H1 (cell line): ENCODE measurements at regions not wholly inside any gene's neighbourhood (a gene's known extent, or its start where the extent isn't known, plus 50 kb on each side); places are given as distances from the start of the nearest gene placed in this dataset.

ENCODE experiments used
- CTCF ChIA-PET: fragments of 300-600 bp; sonication (Branson Sonifier 250); formaldehyde crosslinking; loops from one replicate; lab custom pipeline; 2021; ENCODE audit not compliant: partially characterized antibody; lab: Charles Lee
- POLR2A ChIA-PET: fragments of 300-600 bp; sonication (Branson Sonifier 250); formaldehyde crosslinking; loops from one replicate; lab custom pipeline; 2021; ENCODE audit warnings: inconsistent platforms; ENCODE audit not compliant: partially characterized antibody; lab: Charles Lee
- DNase-seq, 2 experiments: peaks; one replicate each; pipeline versions ENCODE4 v3.0.0 to v3.0.0-alpha.2; 2010 to 2022; ENCODE audit warnings: low spot score in 2 of 2, low read depth in 1 of 2, mixed read lengths in 1 of 2
- FAIRE-seq: peaks from 2 replicates; lab custom pipeline; 2011; peaks lifted over from hg19 to GRCh38; lab: Jason Lieb, UNC
- H2AFZ ChIP-seq: 2 replicates; pipeline ENCODE4 v1.8.1; 2012; ENCODE audit warnings: low read length, inconsistent platforms
- H2AK5ac ChIP-seq: 2 replicates; pipeline ENCODE4 v1.6.1; 2013; ENCODE audit warnings: low read depth, low read length
- H2BK120ac ChIP-seq: replicated peaks from 2 replicates; pipeline ENCODE3; 2013; ENCODE audit warnings: low read depth, low read length, inconsistent platforms
- H2BK12ac ChIP-seq: 2 replicates; pipeline ENCODE4 v1.6.1; 2013; ENCODE audit warnings: low read depth, low read length
- H2BK15ac ChIP-seq: 2 replicates; pipeline ENCODE4 v1.6.1; 2013; ENCODE audit warnings: low read length
- H2BK20ac ChIP-seq: 2 replicates; pipeline ENCODE4 v1.6.1; 2013; ENCODE audit warnings: low read length
- H2BK5ac ChIP-seq: 2 replicates; pipeline ENCODE4 v1.6.1; 2013; ENCODE audit warnings: low read depth, low read length
- H3K14ac ChIP-seq: 2 replicates; pipeline ENCODE4 v1.6.1; 2013; ENCODE audit warnings: inconsistent platforms; ENCODE audit not compliant: insufficient read length
- H3K18ac ChIP-seq: 2 replicates; pipeline ENCODE4 v1.6.1; 2013; ENCODE audit warnings: low read length; ENCODE audit errors: extremely low read depth
- H3K23ac ChIP-seq: 2 replicates; pipeline ENCODE4 v1.6.1; 2013; ENCODE audit warnings: inconsistent platforms; ENCODE audit not compliant: insufficient read length
- H3K23me2 ChIP-seq: 2 replicates; pipeline ENCODE4 v1.6.1; 2013; ENCODE audit warnings: low read depth, low read length
- H3K27ac ChIP-seq: 2 replicates; pipeline ENCODE4 v1.6.1; 2011; ENCODE audit warnings: low read depth, low read length, inconsistent platforms
- H3K27me3 ChIP-seq, 4 experiments: replicated peaks in 1 of 4; 1 replicate in 1 of 4; 2 replicates in 3 of 4; pipeline versions ENCODE4 v1.6.1 to v1.8.1; 2011 to 2013; ENCODE audit warnings: low read length in 3 of 4, mild to moderate bottlenecking in 3 of 4, inconsistent platforms in 2 of 4, mixed read lengths in 2 of 4, moderate library complexity in 1 of 4; ENCODE audit not compliant: control insufficient read depth in 3 of 4, insufficient read depth in 3 of 4; ENCODE audit errors: extremely low read depth in 1 of 4
- H3K36me3 ChIP-seq, 4 experiments: 2 replicates each; pipeline versions ENCODE4 v1.6.1 to v1.8.1; 2011 to 2013; ENCODE audit warnings: mild to moderate bottlenecking in 4 of 4, low read length in 3 of 4, moderate library complexity in 2 of 4, control low read depth in 1 of 4, inconsistent platforms in 1 of 4; ENCODE audit not compliant: insufficient read depth in 4 of 4, control insufficient read depth in 2 of 4
- H3K4ac ChIP-seq: replicated peaks from 2 replicates; pipeline ENCODE3; 2013; ENCODE audit warnings: low read length, low read depth, mixed read lengths, inconsistent platforms; ENCODE audit not compliant: insufficient read length
- H3K4me1 ChIP-seq, 4 experiments: replicated peaks in 1 of 4; 1 replicate in 1 of 4; 2 replicates in 3 of 4; pipeline versions ENCODE4 v1.6.1 to v1.8.1; 2011 to 2013; ENCODE audit warnings: low read length in 3 of 4, inconsistent platforms in 2 of 4, mixed read lengths in 1 of 4; ENCODE audit not compliant: insufficient read depth in 4 of 4, control insufficient read depth in 3 of 4
- H3K4me2 ChIP-seq, 2 experiments: 2 replicates each; pipeline versions ENCODE4 v1.6.1 to v1.8.1; 2011 to 2013; ENCODE audit warnings: low read depth in 2 of 2, low read length in 2 of 2, control low read depth in 1 of 2, inconsistent platforms in 1 of 2, mild to moderate bottlenecking in 1 of 2; ENCODE audit not compliant: insufficient read depth in 1 of 2
- H3K4me3 ChIP-seq, 4 experiments: fragments of 200-600, 300-600 bp in 1 of 4; sonication (generic), shearing (Covaris generic), sonication (Bioruptor Twin) in 1 of 4; 2 replicates each; pipeline versions ENCODE4 v1.5.1 to v1.8.1; 2011 to 2016; ENCODE audit warnings: low read length in 4 of 4, low read depth in 3 of 4, control low read depth in 2 of 4, inconsistent platforms in 2 of 4, mild to moderate bottlenecking in 2 of 4, mixed read lengths in 1 of 4, moderate library complexity in 1 of 4; ENCODE audit not compliant: insufficient read depth in 2 of 4; ENCODE audit errors: extremely low read depth in 1 of 4
- H3K56ac ChIP-seq: replicated peaks from 2 replicates; pipeline ENCODE3; 2013; ENCODE audit warnings: low read depth, mild to moderate bottlenecking, mixed read lengths, low read length, inconsistent platforms; ENCODE audit not compliant: insufficient read length
- H3K79me1 ChIP-seq: 2 replicates; pipeline ENCODE4 v1.6.1; 2013; ENCODE audit warnings: low read depth, low read length, control low read depth
- H3K79me2 ChIP-seq, 2 experiments: 2 replicates each; pipeline versions ENCODE4 v1.6.1 to v1.8.1; 2012 to 2013; ENCODE audit warnings: low read length in 2 of 2, mild to moderate bottlenecking in 2 of 2, inconsistent platforms in 1 of 2; ENCODE audit not compliant: insufficient read depth in 2 of 2, control insufficient read depth in 1 of 2
- H3K9ac ChIP-seq, 4 experiments: replicated peaks in 1 of 4; 1 replicate in 1 of 4; 2 replicates in 3 of 4; pipeline versions ENCODE4 v1.6.1 to v1.8.1; 2011 to 2013; ENCODE audit warnings: low read depth in 3 of 4, low read length in 3 of 4, control low read depth in 2 of 4, mild to moderate bottlenecking in 2 of 4, moderate library complexity in 2 of 4, inconsistent platforms in 1 of 4; ENCODE audit errors: extremely low read depth in 1 of 4
- H3K9me3 ChIP-seq, 2 experiments: 2 replicates each; pipeline versions ENCODE4 v1.6.1 to v1.8.1; 2012 to 2013; ENCODE audit warnings: mild to moderate bottlenecking in 2 of 2, moderate library complexity in 2 of 2, control low read depth in 1 of 2, inconsistent platforms in 1 of 2, low read depth in 1 of 2, low read length in 1 of 2, mixed read lengths in 1 of 2; ENCODE audit not compliant: insufficient read depth in 2 of 2
- H4K20me1 ChIP-seq, 2 experiments: replicated peaks in 1 of 2; 2 replicates each; pipeline versions ENCODE3 to v1.8.1; 2011 to 2013; ENCODE audit warnings: inconsistent platforms in 2 of 2, low read length in 2 of 2, mild to moderate bottlenecking in 1 of 2; ENCODE audit not compliant: insufficient read depth in 2 of 2, control insufficient read depth in 1 of 2
- H4K5ac ChIP-seq: 2 replicates; pipeline ENCODE4 v1.6.1; 2013; ENCODE audit warnings: low read length, low read depth, mixed read lengths, inconsistent platforms; ENCODE audit not compliant: insufficient read length
- H4K8ac ChIP-seq: 2 replicates; pipeline ENCODE4 v1.8.0; 2013; ENCODE audit warnings: mild to moderate bottlenecking, moderate library complexity, low read length, inconsistent platforms; ENCODE audit not compliant: insufficient read depth; ENCODE audit errors: extremely low read depth
- H4K91ac ChIP-seq: replicated peaks from 2 replicates; pipeline ENCODE3; 2013; ENCODE audit warnings: low read length, mixed read lengths, inconsistent platforms; ENCODE audit not compliant: insufficient read length
- CTCF ChIP-seq, 3 experiments: IDR thresholded peaks; 1 replicate in 2 of 3; 2 replicates in 1 of 3; pipeline versions ENCODE4 v1.5.1 to v1.6.1; 2011; ENCODE audit warnings: low read length in 3 of 3, mild to moderate bottlenecking in 3 of 3, inconsistent platforms in 2 of 3, low read depth in 1 of 3, moderate library complexity in 1 of 3; ENCODE audit not compliant: insufficient read depth in 1 of 3; ENCODE audit errors: control extremely low read depth in 1 of 3
- JUN ChIP-seq: IDR thresholded peaks from 2 replicates; pipeline ENCODE4 v1.6.1; 2011; ENCODE audit warnings: low read depth, mild to moderate bottlenecking, improper control_type of control experiment, low read length
- KDM1A ChIP-seq: fragments of 200-600, 300-600 bp; sonication (generic); IDR thresholded peaks from 2 replicates; pipeline ENCODE4 v1.7.1; 2016; ENCODE audit warnings: mild to moderate bottlenecking, low read length, borderline replicate concordance
- KDM5A ChIP-seq: fragments of 200-600 bp; IDR thresholded peaks from 2 replicates; pipeline ENCODE4 v1.7.1; 2012; ENCODE audit warnings: mild to moderate bottlenecking, low read length, inconsistent platforms, mixed read lengths
- NANOG ChIP-seq: IDR thresholded peaks from 2 replicates; pipeline ENCODE4 v1.6.1; 2011; ENCODE audit warnings: low read length, low read depth, mild to moderate bottlenecking, inconsistent platforms; ENCODE audit not compliant: insufficient read depth, poor library complexity, severe bottlenecking
- RNF2 ChIP-seq: fragments of 200-900, 300-1000 bp; sonication (generic); IDR thresholded peaks from 2 replicates; pipeline ENCODE4 v1.7.1; 2016; ENCODE audit warnings: borderline replicate concordance, low read depth, mild to moderate bottlenecking, antibody characterized with exemption, low read length; ENCODE audit not compliant: poor library complexity, severe bottlenecking; ENCODE audit errors: missing control alignments
- SIRT6 ChIP-seq: IDR thresholded peaks from one replicate; pipeline ENCODE4 v1.7.1; 2012; ENCODE audit warnings: low read length, inconsistent platforms
- SIX5 ChIP-seq: IDR thresholded peaks from 2 replicates; pipeline ENCODE4 v1.6.1; 2011; ENCODE audit warnings: mild to moderate bottlenecking, low read depth, low read length
- SP4 ChIP-seq: IDR thresholded peaks from 2 replicates; pipeline ENCODE4 v1.6.1; 2012; ENCODE audit warnings: low read length, inconsistent platforms
- SRF ChIP-seq: IDR thresholded peaks from 2 replicates; pipeline ENCODE4 v1.6.1; 2011; ENCODE audit warnings: mild to moderate bottlenecking, low read depth, low read length, moderate library complexity
- SUZ12 ChIP-seq: fragments of 200-600 bp; sonication (generic); IDR thresholded peaks from 2 replicates; pipeline ENCODE4 v1.6.1; 2012; ENCODE audit warnings: mild to moderate bottlenecking, inconsistent platforms, low read length, moderate library complexity, mixed read lengths
- YY1 ChIP-seq: IDR thresholded peaks from 2 replicates; pipeline ENCODE4 v1.6.1; 2011; ENCODE audit warnings: low read depth, mild to moderate bottlenecking, low read length
- WGBS, 2 experiments: shearing (Covaris generic) in 1 of 2; methylation state at CpG; one replicate each; pipeline versions ENCODE4 v1.1.6 to v1.1.7; 2013 to 2015; ENCODE audit warnings: low lambda C conversion rate in 2 of 2, mixed read lengths in 2 of 2, inconsistent platforms in 1 of 2, low coverage in 1 of 2, missing lambda C conversion rate in 1 of 2; ENCODE audit not compliant: insufficient replicate concordance in 2 of 2, insufficient coverage in 1 of 2, insufficient read length in 1 of 2; ENCODE audit errors: extremely low coverage in 1 of 2, missing lambda C conversion rate in 1 of 2; 5-methylcytosine and 5-hydroxymethylcytosine counted together

DNA sequence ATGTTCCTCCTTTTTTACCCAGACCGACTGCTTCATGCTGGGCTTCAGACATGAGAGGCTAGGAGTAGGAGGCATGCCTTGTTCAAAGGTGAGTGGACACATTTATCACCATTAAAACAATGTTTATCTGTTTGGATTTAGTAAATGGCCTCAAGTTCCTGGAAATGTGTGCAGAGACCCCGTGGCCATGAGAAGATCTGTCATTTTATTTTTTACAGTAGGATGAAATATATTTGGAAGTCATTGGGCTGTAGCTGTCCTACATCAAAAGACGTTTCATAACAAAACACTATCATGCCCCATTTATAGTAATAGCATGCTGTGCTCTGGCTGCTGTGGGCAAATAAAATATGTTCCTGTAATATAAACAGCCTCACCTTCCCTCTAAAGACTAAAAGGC lies 403.9 kb upstream of the TNP1 start:
- Histone ChIP-seq H4K5ac (no peak overlapping the region), H2BK12ac (no peak overlapping the region), H3K4me2 (no peak overlapping the region), H3K23me2 (no peaks in the 10 kb centered on the region; the same call in 1 of the 2 replicates), H3K27me3 (peaks cover 30 to 65% (median 55%) of the 10 kb centered on the region in 4 experiments), H3K9me3 (peaks cover 19 to 25% of the 10 kb centered on the region in 2 experiments), H2AK5ac (no peak overlapping the region), H3K14ac (no peak overlapping the region), H3K56ac (no peak overlapping the region), H2BK5ac (no peak overlapping the region), H3K27ac (no peak overlapping the region), H2BK120ac (no peak overlapping the region), H2BK15ac (no peak overlapping the region), H3K36me3 (peaks cover 0 to 17% (median 3%) of the 10 kb centered on the region in 4 experiments; a peak in 3 of 8 replicates), H2AFZ (no peak overlapping the region), H3K9ac (no peak overlapping the region), H3K4me3 (no peak overlapping the region), H3K4ac (no peak overlapping the region), H3K79me2 (no peaks in the 10 kb centered on the region), H3K23ac (no peak overlapping the region), H2BK20ac (no peak overlapping the region), H3K4me1 (no peaks in the 10 kb centered on the region), H4K8ac (no peak overlapping the region), H3K18ac (no peak overlapping the region), H4K91ac (no peak overlapping the region), H3K79me1 (no peaks in the 10 kb centered on the region), H4K20me1 (no peaks in the 10 kb centered on the region)
- FAIRE-seq (no peak), DNase-seq (no peak)
- CTCF ChIA-PET = interaction anchor here (1.1 kb wide), 1 partner anchor 67 kb away, joined by 3 read pairs; no protein-coding TSS in a partner anchor
- WGBS, 2 experiments = 80% methylated on average over 3 of the region's 3 CpGs; no CpG with 5 or more reads in 1 of the 2 experiments
- POLR2A ChIA-PET = no interaction called here
- no peak for TF ChIP-seq KDM1A
- TF ChIP-seq SIRT6 = no peak
- TF ChIP-seq RNF2 = no peak
- no peak for TF ChIP-seq SP4
- no peak for TF ChIP-seq SIX5
- TF ChIP-seq KDM5A = no peak
- no peak for TF ChIP-seq CTCF (IDR thresholded peaks at IDR 0.05; ENCODE audit: control extremely low read depth in 1 of 3, insufficient read depth in 1 of 3, low read depth in 1 of 3, low read length in 3 of 3)
- TF ChIP-seq YY1 = no peak
- TF ChIP-seq NANOG = no peak
- TF ChIP-seq JUN = no peak
- no peak for TF ChIP-seq SRF
- no peak for TF ChIP-seq SUZ12
